GM12874 (cell line): ENCODE measurements at regions not wholly inside any gene's neighbourhood (a gene's known extent, or its start where the extent isn't known, plus 50 kb on each side); places are given as distances from the start of the nearest gene placed in this dataset.

ENCODE experiments used
- TF ChIP-seq, protein P1 (sequence below): IDR thresholded peaks from 2 replicates; pipeline ENCODE4 v1.5.1; 2011; ENCODE audit warnings: low read depth, mild to moderate bottlenecking, control low read depth, low read length, moderate library complexity; ENCODE audit not compliant: insufficient read depth

DNA sequence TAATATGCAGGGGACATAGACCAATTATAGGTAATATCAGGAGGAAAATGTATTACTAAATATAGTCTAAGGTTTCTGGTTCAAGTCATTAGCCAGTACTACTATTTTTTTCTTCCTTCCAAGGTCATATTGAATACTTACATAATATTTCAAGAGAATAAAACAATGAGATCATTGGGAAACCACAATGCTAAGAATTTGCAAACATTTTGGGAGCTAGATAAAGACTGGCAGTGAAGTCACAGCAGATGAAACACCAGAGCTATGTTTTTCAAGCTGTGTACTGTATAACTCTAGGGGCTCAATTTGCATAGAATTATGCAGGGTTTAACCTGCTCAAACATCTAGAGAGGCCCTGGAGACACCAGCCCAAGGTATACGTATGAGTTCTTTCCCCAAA, 80.5 kb upstream of the KCNH7 start:
- TF ChIP-seq, protein P1, sequence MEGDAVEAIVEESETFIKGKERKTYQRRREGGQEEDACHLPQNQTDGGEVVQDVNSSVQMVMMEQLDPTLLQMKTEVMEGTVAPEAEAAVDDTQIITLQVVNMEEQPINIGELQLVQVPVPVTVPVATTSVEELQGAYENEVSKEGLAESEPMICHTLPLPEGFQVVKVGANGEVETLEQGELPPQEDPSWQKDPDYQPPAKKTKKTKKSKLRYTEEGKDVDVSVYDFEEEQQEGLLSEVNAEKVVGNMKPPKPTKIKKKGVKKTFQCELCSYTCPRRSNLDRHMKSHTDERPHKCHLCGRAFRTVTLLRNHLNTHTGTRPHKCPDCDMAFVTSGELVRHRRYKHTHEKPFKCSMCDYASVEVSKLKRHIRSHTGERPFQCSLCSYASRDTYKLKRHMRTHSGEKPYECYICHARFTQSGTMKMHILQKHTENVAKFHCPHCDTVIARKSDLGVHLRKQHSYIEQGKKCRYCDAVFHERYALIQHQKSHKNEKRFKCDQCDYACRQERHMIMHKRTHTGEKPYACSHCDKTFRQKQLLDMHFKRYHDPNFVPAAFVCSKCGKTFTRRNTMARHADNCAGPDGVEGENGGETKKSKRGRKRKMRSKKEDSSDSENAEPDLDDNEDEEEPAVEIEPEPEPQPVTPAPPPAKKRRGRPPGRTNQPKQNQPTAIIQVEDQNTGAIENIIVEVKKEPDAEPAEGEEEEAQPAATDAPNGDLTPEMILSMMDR = no peak

DNA sequence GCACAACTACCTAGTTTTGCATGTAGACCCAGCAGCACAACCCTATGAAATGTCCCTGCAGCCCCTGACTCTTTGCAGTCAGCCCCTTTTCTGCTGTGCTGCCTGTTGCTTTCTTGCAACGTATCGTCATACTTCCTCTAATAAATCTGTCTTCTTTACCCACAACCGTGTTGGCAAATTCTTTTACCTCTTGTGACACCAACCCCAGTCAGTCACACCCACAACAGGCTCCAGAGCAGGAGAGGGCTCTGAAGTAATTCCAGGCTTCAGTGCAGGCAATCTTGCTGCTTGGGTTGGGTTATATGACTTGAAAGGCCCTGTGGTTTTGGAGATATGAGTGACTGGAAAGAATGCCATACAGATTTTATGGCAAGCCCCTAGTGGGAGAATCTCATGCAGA, 79.1 kb upstream of the KCNH7 start:
- TF ChIP-seq, protein P1 = no peak

DNA sequence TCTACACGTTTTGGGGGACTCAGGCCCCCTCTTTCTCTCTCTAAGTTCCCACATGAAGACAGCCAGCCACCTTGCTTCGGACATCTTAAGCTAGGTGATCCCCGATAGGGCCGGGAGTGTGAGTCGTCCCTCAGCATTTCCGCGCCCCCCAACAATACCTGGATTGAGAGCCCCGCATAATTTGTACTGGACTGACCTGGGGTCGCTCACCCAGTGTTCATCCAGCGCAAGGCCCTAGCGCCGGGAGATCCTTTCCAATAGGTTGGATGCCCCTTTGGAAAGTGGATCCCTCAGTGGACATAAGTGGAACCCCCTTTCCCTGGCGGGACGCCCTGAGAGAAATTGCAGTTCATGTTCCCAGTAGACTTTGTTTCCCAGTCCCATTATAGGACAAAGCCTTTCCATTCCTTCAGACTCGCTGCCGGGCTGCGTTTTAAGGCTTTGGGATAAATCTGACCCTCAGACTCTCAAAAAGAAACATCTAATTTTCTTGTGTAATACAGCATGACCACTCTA, 77.8 kb upstream of the KCNH7 start:
- TF ChIP-seq, protein P1 = no peak

DNA sequence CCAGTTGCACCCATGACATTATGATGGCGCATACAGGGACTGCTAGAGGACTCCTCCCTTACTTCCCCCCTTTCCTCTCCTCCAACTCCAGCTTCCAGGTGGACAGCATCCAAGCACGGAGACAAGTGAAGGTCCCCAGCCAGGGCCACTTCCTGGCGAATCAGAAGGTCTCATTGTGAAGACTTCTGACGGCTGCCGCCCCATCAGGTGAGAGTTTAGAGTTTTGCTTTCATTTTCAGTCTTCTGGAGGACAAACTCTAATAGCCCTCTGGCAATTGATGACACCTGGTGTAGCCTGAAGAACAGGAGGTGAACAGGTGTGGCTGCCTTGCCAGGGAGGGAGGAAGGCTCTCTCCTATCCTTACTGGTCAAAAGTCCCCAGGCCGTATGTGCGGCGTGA, 77.3 kb upstream of the KCNH7 start:
- TF ChIP-seq, protein P1 = no peak

DNA sequence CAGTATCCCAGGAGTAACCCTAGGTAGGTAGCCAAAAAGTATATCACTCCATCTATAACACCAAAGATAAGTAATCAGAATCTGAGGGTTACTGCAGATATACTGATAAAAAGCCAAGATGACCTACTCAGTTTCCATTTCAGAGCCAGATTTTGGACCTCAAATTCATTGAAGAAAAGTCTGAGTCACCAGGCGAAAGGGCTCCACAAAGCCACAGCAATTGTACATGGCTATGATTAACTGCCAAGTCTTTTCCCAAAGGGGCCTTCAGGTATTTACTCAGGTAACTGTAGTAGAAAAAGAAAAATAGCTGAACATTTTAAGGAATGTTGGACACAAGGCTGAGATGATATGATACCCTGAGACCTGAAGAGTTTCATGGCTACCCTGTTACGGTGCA, 75.6 kb upstream of the KCNH7 start:
- TF ChIP-seq, protein P1 = no peak

DNA sequence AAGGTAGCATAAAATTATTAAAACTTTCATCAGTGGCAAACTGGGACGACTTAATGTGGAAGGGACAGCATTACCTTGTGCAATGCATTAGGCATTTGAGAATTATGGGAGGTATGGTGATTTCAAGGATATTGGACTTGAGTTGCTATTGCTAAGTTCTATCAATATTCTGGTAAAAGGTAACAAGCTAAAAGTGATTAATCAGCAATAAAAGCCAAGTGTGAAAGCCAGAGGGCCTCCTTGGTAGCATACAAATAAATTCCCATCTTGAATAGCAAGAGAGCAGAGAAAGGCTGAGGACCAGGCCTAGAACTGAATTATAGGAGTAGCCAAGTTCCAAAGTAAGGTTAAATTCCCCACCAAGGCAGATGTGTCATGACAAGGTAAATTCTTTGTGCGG, 74.2 kb upstream of the KCNH7 start:
- TF ChIP-seq, protein P1 = no peak

DNA sequence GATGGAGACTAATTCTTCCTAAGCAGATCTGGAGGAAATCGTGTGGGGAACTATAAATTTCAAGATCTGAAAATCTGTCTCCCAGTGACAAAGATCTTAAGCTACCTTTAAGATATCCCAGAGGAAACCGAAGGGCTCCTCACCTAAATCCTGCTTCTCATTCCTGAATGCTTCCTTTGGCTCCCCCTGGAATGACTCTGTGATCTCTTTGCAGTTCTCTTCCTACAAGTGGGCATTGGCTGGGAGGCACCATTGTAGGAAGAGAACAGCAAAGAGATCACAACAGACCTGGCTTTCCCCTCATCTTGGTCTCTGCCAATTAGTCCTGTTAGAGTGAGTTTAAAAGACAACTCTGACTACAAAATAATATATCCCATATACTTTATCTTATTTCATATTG, 70.0 kb upstream of the KCNH7 start:
- TF ChIP-seq, protein P1 = no peak
